Mesothelial cell of epicardium (in vitro differentiated cells): ENCODE measurements at regions not wholly inside any gene's neighbourhood (a gene's known extent, or its start where the extent isn't known, plus 50 kb on each side); places are given as distances from the start of the nearest gene placed in this dataset.

Experiments
- DNase-seq, 2 experiments: peaks; one replicate each; pipeline ENCODE4 v3.0.0; 2021; ENCODE audit warnings: low spot score in 2 of 2; ENCODE audit not compliant: unreplicated experiment in 2 of 2
- H3K27ac Mint-ChIP-seq: 2 replicates; pipeline ENCODE4 v1.8.0; 2021; ENCODE audit warnings: mixed read lengths
- H3K27me3 Mint-ChIP-seq: 2 replicates; pipeline ENCODE4 v1.8.0; 2021; ENCODE audit warnings: low read depth, mixed read lengths
- H3K36me3 Mint-ChIP-seq: 2 replicates; pipeline ENCODE4 v1.8.0; 2021; ENCODE audit warnings: mixed read lengths
- H3K4me1 Mint-ChIP-seq: 2 replicates; pipeline ENCODE4 v1.8.0; 2021; ENCODE audit warnings: mixed read lengths
- H3K4me3 Mint-ChIP-seq: 2 replicates; pipeline ENCODE4 v1.8.0; 2021; ENCODE audit warnings: mild to moderate bottlenecking, moderate library complexity, mixed read lengths
- H3K9me3 Mint-ChIP-seq: 2 replicates; pipeline ENCODE4 v1.8.0; 2021; ENCODE audit warnings: mixed read lengths
- CTCF ChIP-seq: fragments of 200-600 bp; sonication (generic); IDR thresholded peaks from one replicate; pipeline ENCODE4 v1.5.0; 2021; ENCODE audit warnings: antibody characterized with exemption; ENCODE audit not compliant: unreplicated experiment

GRCh38 chr3:187995043-187995400 lies 158.9 kb upstream of the LPP start:
- peaks cover 6% of the 10 kb centered on the region for H3K27me3 Mint-ChIP-seq
- no peaks in the 10 kb centered on the region for H3K9me3 Mint-ChIP-seq
- H3K4me3 Mint-ChIP-seq = no peak overlapping the region
- TF ChIP-seq CTCF = no peak
- H3K36me3 Mint-ChIP-seq = no peaks in the 10 kb centered on the region
- no peak overlapping the region for H3K27ac Mint-ChIP-seq
- DNase-seq = no peak
- peaks cover 15% of the 10 kb centered on the region for H3K4me1 Mint-ChIP-seq

GRCh38 chr3:187995667-187996066 lies 158.3 kb upstream of the LPP start:
- Mint-ChIP-seq H3K4me1 (peaks cover 17% of the 10 kb centered on the region), H3K9me3 (no peaks in the 10 kb centered on the region), H3K36me3 (no peaks in the 10 kb centered on the region), H3K27me3 (peaks cover 6% of the 10 kb centered on the region), H3K27ac (no peak overlapping the region), H3K4me3 (no peak overlapping the region)
- DNase-seq = no peak
- no peak for TF ChIP-seq CTCF

- Mint-ChIP-seq H3K9me3 (no peaks in the 10 kb centered on the region), H3K36me3 (no peaks in the 10 kb centered on the region), H3K4me1 (peaks cover 17% of the 10 kb centered on the region), H3K27me3 (no peaks in the 10 kb centered on the region), H3K27ac (no peak overlapping the region), H3K4me3 (no peak overlapping the region)
- no peak for DNase-seq
- no peak for TF ChIP-seq CTCF
Measured at GRCh38 chr3:187996609-187997008, 157.3 kb upstream of the LPP start.

GRCh38 chr3:187997490-187997889 lies 156.5 kb upstream of the LPP start:
- H3K9me3 Mint-ChIP-seq = no peaks in the 10 kb centered on the region
- H3K27ac Mint-ChIP-seq = no peak overlapping the region
- no peak for DNase-seq
- H3K4me1 Mint-ChIP-seq = peaks cover 17% of the 10 kb centered on the region
- H3K36me3 Mint-ChIP-seq = no peaks in the 10 kb centered on the region
- no peaks in the 10 kb centered on the region for H3K27me3 Mint-ChIP-seq
- H3K4me3 Mint-ChIP-seq = no peak overlapping the region
- TF ChIP-seq CTCF = no peak

GRCh38 chr3:187997946-187998561 lies 155.9 kb upstream of the LPP start:
- no peak for TF ChIP-seq CTCF
- Mint-ChIP-seq H3K27ac (no peak overlapping the region), H3K27me3 (no peaks in the 10 kb centered on the region), H3K4me1 (peaks cover 17% of the 10 kb centered on the region), H3K4me3 (no peak overlapping the region), H3K9me3 (no peaks in the 10 kb centered on the region), H3K36me3 (no peaks in the 10 kb centered on the region)
- DNase-seq = no peak

GRCh38 chr3:187998611-187999010 lies 155.3 kb upstream of the LPP start:
- Mint-ChIP-seq H3K4me3 (no peak overlapping the region), H3K27ac (no peak overlapping the region), H3K36me3 (no peaks in the 10 kb centered on the region), H3K27me3 (no peaks in the 10 kb centered on the region), H3K4me1 (peaks cover 21% of the 10 kb centered on the region), H3K9me3 (no peaks in the 10 kb centered on the region)
- no peak for DNase-seq
- TF ChIP-seq CTCF = no peak
